Stimulated activated CD4-positive, alpha-beta T cell treated with anti-CD3 and anti-CD28 coated beads, Interleukin-2, amount 100 ng/mL, for 48 hours (primary cell): ENCODE measurements at regions not wholly inside any gene's neighbourhood (a gene's known extent, or its start where the extent isn't known, plus 50 kb on each side); places are given as distances from the start of the nearest gene placed in this dataset.
"Not testable (repeated sequence)": the region's sequence is repeated elsewhere in the genome, so short reads cannot be mapped to it uniquely, and the experiment has no call there.

Experiments
- DNase-seq, 2 donors: peaks; one replicate each; pipeline ENCODE4 v3.0.0-alpha.2; 2020

GRCh38 chr6:140397106-140397505 lies 1022.7 kb upstream of the CITED2 start:
- no peak for DNase-seq

DNA sequence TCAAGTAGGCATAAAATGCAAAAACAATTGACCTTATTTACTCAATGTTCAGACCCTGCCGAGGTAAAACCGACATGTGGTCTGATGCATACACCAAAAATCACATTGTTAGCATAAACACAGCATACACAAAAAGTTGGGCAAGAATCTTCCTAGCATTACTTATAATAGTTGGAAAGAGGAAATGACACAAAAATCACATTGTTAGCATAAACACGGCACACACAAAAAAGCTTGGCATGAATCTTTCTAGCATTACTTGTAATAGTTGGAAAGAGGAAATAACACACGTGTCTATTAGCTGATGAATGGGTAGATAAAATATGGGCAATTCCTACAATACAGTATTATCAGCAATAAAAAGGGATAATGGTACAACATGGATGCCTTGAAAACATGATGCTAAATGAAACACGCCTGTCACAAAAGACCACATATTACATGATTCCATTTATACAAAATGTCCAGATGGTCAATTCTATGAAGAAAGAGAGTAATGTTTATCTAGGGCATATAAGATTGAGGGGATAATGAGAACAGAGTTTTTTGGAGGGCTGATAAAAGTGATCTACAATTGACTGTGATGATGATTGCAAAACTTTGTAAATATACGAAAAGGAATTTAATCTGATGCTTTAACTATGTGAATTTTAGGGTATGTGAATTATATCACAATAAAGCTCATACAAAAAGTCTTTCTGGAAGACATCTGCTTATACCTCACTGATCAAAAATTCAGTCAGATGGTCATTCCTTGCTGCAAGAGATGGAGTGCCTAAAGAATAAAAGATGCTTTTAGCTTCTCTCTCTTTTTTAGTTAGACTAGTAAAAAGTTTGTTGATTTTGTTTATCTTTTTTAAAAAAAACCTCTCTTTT lies 1019.5 kb upstream of the CITED2 start:
- DNase-seq = no peak

GRCh38 chr6:140388815-140389214 lies 1014.4 kb upstream of the CITED2 start:
- no peak for DNase-seq

GRCh38 chr6:140388192-140388802 lies 1013.8 kb upstream of the CITED2 start:
- no peak for DNase-seq

DNA sequence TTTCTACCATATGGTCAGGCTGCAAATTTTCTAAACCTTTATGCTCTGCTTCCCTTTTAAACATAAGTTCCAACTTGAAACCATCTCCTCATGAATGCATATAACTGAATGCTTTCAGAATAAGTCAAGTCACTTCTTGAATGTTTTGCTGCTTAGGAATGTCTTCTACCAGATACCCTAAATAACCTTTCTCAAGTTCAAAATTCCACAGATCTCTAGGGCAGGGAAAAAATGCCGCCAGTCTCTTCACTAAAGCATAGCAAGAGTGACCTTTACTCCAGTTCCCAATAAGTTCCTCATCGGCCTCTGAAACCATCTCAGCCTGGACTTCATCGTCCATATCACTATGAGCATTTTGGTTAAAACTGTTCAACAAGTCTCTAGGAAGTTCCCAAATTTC lies 1011.2 kb upstream of the CITED2 start:
- no peak for DNase-seq

GRCh38 chr6:140382355-140382754 lies 1007.9 kb upstream of the CITED2 start:
- DNase-seq = no peak

GRCh38 chr6:140380427-140381218 lies 1006.2 kb upstream of the CITED2 start:
- DNase-seq = no peak

GRCh38 chr6:140379919-140380318 lies 1005.5 kb upstream of the CITED2 start:
- DNase-seq = no peak

DNA sequence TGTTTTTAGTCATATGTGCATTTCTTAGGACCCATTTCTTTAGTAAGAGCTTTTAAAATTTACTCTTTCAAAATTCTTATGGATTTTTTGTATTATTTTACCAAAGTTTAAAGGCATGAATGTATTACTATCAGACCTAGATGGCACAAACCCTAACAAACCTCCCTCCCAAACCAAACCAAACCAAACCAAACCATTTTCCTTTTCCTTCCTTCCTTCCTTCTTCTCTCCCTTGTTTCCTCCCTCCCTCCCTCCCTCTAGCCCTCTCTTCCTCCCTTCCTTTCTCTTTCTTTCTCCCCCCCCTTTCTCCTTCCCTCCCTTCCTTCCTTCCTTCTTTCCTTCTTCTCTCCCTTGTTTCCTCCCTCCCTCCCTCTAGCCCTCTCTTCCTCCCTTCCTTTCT lies 1001.8 kb upstream of the CITED2 start:
- no peak for DNase-seq

DNA sequence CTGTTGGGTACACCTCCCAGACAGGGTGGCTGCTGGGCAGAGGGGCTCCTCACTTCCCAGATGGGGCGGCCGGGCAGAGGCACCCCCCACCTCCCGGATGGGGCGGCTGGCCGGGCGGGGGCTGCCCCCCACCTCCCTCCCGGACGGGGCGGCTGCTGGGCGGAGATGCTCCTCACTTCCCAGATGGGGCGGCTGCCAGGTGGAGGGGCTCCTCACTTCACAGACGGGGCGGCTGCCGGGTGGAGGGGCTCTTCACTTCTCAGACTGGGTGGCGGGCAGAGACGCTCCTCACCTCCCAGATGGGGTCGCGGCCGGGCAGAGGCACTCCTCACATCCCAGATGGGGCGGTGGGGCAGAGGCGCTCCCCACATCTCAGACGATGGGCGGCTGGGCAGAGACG lies 999.3 kb upstream of the CITED2 start:
- DNase-seq = not testable (repeated sequence)

- DNase-seq = no peak
These were observed 997.6 kb upstream of the CITED2 start for GRCh38 chr6:140372064-140372463.

DNA sequence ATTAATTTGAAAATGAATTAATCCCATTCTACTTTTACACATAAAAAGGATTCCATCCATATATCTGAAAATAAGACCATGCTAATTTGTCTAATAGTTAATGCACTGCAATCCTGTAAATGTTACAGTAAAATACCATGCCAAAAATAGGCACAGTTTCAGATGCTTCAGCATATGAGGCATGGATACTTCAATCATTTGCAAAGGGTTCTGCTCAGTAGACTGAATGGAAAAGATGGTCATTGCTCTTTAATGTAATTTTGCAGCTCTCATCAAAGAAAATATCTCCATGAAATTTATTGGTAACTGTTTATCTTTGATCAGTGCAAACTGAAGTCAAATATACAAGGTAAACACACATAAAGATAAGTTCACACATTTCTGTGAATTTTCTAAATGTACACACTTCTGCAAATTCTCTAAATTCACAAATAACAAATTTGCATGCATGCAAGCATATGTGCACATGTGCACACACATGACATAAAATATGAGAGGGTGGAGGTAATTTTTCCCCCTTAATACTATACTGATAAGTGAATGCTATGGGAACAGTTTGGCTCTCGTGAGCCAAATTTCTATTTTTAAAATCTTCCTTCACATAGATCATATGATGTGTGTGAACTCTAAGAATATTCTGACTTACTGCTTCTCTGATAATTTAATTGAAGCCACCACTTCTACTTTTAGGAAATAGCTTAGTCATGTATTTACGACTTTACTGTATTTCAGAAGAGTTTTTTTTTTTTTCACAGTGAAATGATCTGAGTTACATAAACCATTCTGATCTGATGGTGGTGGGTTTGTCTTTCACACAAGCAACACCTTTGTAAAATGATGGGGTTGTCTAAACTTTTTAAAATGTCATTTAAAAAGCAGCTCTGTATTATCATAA lies 996.8 kb upstream of the CITED2 start:
- DNase-seq = no peak

GRCh38 chr6:140370441-140370840 lies 996.0 kb upstream of the CITED2 start:
- no peak for DNase-seq

GRCh38 chr6:140366991-140367390 lies 992.5 kb upstream of the CITED2 start:
- no peak for DNase-seq

DNA sequence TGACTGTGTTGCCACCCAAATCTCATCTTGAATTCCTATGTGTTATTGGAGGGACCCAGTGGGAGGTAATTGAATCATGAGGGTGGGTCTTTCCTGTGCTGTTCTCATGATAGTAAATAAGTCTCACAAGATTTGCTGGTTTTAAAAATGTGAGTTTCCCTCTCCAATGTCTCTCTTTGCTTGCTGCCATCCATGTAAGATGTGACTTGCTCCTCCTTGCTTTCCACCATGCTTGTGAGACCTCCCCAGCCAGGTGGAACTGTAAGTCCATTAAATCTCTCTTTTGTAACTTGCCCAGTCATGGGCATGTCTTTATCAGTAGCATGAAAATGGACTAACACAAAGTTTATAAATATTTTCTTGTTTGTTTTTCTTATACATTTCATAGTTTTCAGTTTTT lies 990.5 kb upstream of the CITED2 start:
- no peak for DNase-seq

GRCh38 chr6:140360651-140361050 lies 986.2 kb upstream of the CITED2 start:
- no peak for DNase-seq

GRCh38 chr6:140355476-140355875 lies 981.0 kb upstream of the CITED2 start:
- DNase-seq = no peak

DNA sequence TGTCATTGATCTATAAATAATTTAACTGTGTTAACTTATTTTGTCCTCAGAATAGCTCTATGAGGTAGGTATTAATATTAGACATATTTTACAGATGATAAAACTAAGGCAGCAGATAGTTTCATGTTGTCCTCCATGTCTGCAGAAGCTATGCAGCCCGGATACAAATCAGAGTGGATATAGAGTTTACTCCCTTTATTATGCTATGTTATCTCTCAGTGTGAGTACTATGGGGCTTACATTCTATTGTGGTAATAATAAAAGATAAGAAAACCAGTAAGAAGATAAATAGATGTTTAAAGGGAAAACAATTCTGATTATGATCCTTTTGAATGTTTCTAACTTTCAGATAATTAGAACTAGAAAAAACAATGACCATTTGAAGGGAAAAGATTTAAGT lies 979.8 kb upstream of the CITED2 start:
- no peak for DNase-seq

DNA sequence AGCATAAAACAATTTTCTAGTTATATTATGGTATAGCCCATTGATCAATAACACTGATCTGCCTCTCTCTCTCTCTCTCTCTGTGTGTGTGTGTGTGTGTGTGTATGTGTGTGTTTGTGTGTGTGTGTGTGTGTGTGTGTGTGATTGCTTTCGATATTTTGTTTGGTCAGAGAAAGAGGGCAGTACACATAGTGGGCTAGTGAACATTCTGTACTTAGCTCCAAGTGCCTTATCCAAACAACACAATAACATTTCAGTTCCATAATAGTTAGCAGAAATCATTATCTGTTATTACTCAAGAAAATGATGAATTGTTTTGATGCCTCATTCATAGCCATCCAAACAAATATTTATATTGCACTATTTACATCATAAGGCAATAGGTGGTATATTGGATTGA lies 979.1 kb upstream of the CITED2 start:
- no peak for DNase-seq

DNA sequence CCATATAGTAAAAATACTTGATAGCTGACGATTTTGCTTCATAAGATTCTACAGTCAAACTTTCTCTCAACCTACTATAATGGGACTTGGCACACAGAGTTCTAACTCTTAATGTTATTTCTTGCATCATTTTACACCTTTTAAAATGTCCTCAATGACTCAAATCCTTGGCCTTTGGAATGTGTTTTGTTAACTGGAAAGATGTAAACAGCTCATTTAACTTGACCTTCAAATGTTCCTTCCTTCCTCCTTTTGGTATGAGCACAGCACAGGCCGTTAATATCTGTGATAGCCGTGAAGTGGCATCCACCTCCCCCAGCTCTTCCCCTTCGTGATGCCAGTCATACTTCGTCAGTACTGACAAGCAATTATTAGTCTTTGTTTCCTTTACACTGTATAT lies 972.0 kb upstream of the CITED2 start:
- no peak for DNase-seq

DNA sequence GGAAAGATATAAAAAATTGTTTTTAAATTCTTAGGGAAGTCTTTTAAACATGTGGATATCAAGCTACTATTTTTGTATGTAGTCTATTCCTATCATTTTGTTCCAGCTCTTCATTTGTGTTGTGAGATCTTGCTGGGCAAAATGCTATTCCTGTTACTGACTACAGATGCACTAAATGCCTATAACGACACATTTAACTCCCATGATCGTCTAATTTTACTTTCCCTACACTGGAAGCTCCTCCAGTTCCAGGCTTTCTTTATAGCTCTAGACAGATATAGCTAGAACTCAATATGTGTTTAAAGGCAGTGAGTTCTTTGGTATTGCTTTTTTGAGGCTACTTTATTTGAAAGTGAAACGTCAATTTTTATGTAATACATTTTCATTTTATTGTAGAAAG lies 971.5 kb upstream of the CITED2 start:
- DNase-seq = no peak

GRCh38 chr6:140344142-140344913 lies 969.9 kb upstream of the CITED2 start:
- no peak for DNase-seq
